ENCODE measurements at regions not wholly inside any gene's neighbourhood (a gene's known extent, or its start where the extent isn't known, plus 50 kb on each side); places are given as distances from the start of the nearest gene placed in this dataset.

- TF ChIP-seq CTCF (IDR thresholded peaks at IDR 0.05): no peak
- TF ChIP-seq EZH2 (IDR thresholded peaks at IDR 0.05; ENCODE audit: borderline replicate concordance, insufficient read depth, low read depth, low read length, poor library complexity, severe bottlenecking): no peak
These were observed 134.4 kb downstream of the COPRS start for GRCh38 chr17:31724619-31725018.
